ENCODE measurements at regions not wholly inside any gene's neighbourhood (a gene's known extent, or its start where the extent isn't known, plus 50 kb on each side); places are given as distances from the start of the nearest gene placed in this dataset.

- Histone ChIP-seq H3K4me3 (no peak overlapping the region), H3K4me2 (no peak overlapping the region), H3K79me2 (ENCODE audit: low read depth) (no peaks in the 10 kb centered on the region), H4K20me1 (ENCODE audit: low read depth) (no peaks in the 10 kb centered on the region), H2AFZ (replicated peaks) (no peak overlapping the region), H3K27me3 (no peaks in the 10 kb centered on the region), H3F3A (ENCODE audit: low read depth) (no peaks in the 10 kb centered on the region), H3K36me3 (no peaks in the 10 kb centered on the region), H3K4me1 (no peaks in the 10 kb centered on the region), H3K9ac (no peak overlapping the region), H3K27ac (no peak overlapping the region), H3K9me3 (ENCODE audit: low read depth) (no peaks in the 10 kb centered on the region)
- Mint-ChIP-seq H3K4me3 (no peak overlapping the region), H3K36me3 (no peaks in the 10 kb centered on the region), H3K4me1 (peaks cover 12% of the 10 kb centered on the region), H3K27ac (no peak overlapping the region), H3K9me3 (no peaks in the 10 kb centered on the region), H3K27me3 (ENCODE audit: insufficient read depth, low read depth) (peaks cover 5% of the 10 kb centered on the region)
- no peak for TF ChIP-seq EZH2 (IDR thresholded peaks at IDR 0.05)
- TF ChIP-seq EZH2phosphoT487 (IDR thresholded peaks at IDR 0.05): no peak
- TF ChIP-seq CTCF (IDR thresholded peaks at IDR 0.05): no peak
- no peak for DNase-seq (ENCODE audit: low spot score)
Measured at GRCh38 chr20:53800418-53800817, 206.8 kb upstream of the ZNF217 start.

- Histone ChIP-seq H3K9ac (no peak overlapping the region), H3F3A (ENCODE audit: low read depth) (peaks cover 4% of the 10 kb centered on the region), H3K27me3 (no peaks in the 10 kb centered on the region), H3K79me2 (ENCODE audit: low read depth) (no peaks in the 10 kb centered on the region), H3K36me3 (no peaks in the 10 kb centered on the region), H4K20me1 (ENCODE audit: low read depth) (no peaks in the 10 kb centered on the region), H3K27ac (no peak overlapping the region), H3K9me3 (ENCODE audit: low read depth) (no peaks in the 10 kb centered on the region), H3K4me2 (no peak overlapping the region), H3K4me3 (no peak overlapping the region), H3K4me1 (peaks cover 3% of the 10 kb centered on the region), H2AFZ (replicated peaks) (no peak overlapping the region)
- Mint-ChIP-seq H3K4me1 (peaks cover 15% of the 10 kb centered on the region), H3K36me3 (no peaks in the 10 kb centered on the region), H3K9me3 (no peaks in the 10 kb centered on the region), H3K27ac (no peak overlapping the region), H3K27me3 (ENCODE audit: insufficient read depth, low read depth) (peaks cover 3% of the 10 kb centered on the region), H3K4me3 (no peak overlapping the region)
- TF ChIP-seq EZH2phosphoT487 (IDR thresholded peaks at IDR 0.05) (no peak), CTCF (IDR thresholded peaks at IDR 0.05) (no peak), EZH2 (IDR thresholded peaks at IDR 0.05) (no peak)
- no peak for DNase-seq (ENCODE audit: low spot score)
Measured at GRCh38 chr20:53797085-53797484, 203.4 kb upstream of the ZNF217 start.

GRCh38 chr20:53795170-53795569 lies 201.5 kb upstream of the ZNF217 start:
- no peak for DNase-seq (ENCODE audit: low spot score)
- Histone ChIP-seq H3K27me3 (no peaks in the 10 kb centered on the region), H3K36me3 (no peaks in the 10 kb centered on the region), H3K9ac (no peak overlapping the region), H3K4me3 (no peak overlapping the region), H3K4me1 (peaks cover 7% of the 10 kb centered on the region), H3K9me3 (ENCODE audit: low read depth) (no peaks in the 10 kb centered on the region), H3F3A (ENCODE audit: low read depth) (peaks cover 5% of the 10 kb centered on the region), H3K4me2 (no peak overlapping the region), H4K20me1 (ENCODE audit: low read depth) (no peaks in the 10 kb centered on the region), H3K79me2 (ENCODE audit: low read depth) (no peaks in the 10 kb centered on the region), H2AFZ (replicated peaks) (no peak overlapping the region), H3K27ac (no peak overlapping the region)
- TF ChIP-seq EZH2 (IDR thresholded peaks at IDR 0.05) (no peak), CTCF (IDR thresholded peaks at IDR 0.05) (no peak), EZH2phosphoT487 (IDR thresholded peaks at IDR 0.05) (no peak)
- Mint-ChIP-seq H3K36me3 (no peaks in the 10 kb centered on the region), H3K27me3 (ENCODE audit: insufficient read depth, low read depth) (peaks cover 5% of the 10 kb centered on the region), H3K4me1 (peaks cover 16% of the 10 kb centered on the region), H3K4me3 (no peak overlapping the region), H3K9me3 (no peaks in the 10 kb centered on the region), H3K27ac (no peak overlapping the region)

All from neural progenitor cell (in vitro differentiated cells).